ENCODE measurements at regions not wholly inside any gene's neighbourhood (a gene's known extent, or its start where the extent isn't known, plus 50 kb on each side); places are given as distances from the start of the nearest gene placed in this dataset.

GRCh38 chr7:115191526-115191925 lies 269.6 kb downstream of the MDFIC start:
- TF ChIP-seq POLR2A (IDR thresholded peaks at IDR 0.05), result no peak
- TF ChIP-seq, protein P1, sequence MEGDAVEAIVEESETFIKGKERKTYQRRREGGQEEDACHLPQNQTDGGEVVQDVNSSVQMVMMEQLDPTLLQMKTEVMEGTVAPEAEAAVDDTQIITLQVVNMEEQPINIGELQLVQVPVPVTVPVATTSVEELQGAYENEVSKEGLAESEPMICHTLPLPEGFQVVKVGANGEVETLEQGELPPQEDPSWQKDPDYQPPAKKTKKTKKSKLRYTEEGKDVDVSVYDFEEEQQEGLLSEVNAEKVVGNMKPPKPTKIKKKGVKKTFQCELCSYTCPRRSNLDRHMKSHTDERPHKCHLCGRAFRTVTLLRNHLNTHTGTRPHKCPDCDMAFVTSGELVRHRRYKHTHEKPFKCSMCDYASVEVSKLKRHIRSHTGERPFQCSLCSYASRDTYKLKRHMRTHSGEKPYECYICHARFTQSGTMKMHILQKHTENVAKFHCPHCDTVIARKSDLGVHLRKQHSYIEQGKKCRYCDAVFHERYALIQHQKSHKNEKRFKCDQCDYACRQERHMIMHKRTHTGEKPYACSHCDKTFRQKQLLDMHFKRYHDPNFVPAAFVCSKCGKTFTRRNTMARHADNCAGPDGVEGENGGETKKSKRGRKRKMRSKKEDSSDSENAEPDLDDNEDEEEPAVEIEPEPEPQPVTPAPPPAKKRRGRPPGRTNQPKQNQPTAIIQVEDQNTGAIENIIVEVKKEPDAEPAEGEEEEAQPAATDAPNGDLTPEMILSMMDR (IDR thresholded peaks at IDR 0.05), result no peak
